K562 (cell line): ENCODE measurements at regions not wholly inside any gene's neighbourhood (a gene's known extent, or its start where the extent isn't known, plus 50 kb on each side); places are given as distances from the start of the nearest gene placed in this dataset.

Experiments
- ATAC-seq: fragments of 200-7000 bp; cut with Tn5 transposase; 3 replicates; pipeline ENCODE4 v1.9.1; 2020; ENCODE audit warnings: moderate library complexity
- BruUV-seq: library from RNA; stranded (reverse); fragments of 400-500 nt; replicated peaks from 2 replicates; lab custom pipeline; 2021; lab: Mats Ljungman, UMichigan
- CTCF ChIA-PET: fragments of 300-600 bp; formaldehyde crosslinking; extraction: SDS; loops from one replicate; lab custom pipeline; 2021; ENCODE audit warnings: low intra/inter-chr PET ratio; lab: Yijun Ruan, JAX
- POLR2A ChIA-PET: fragments of 300-600, 350-650 bp; sonication (Branson Sonifier 250); formaldehyde crosslinking; extraction: SDS; loops from one replicate; lab custom pipeline; 2021; ENCODE audit warnings: antibody characterized with exemption, inconsistent platforms; lab: Yijun Ruan, JAX
- DNase-seq, 4 experiments: peaks; one replicate each; pipeline versions ENCODE4 v3.0.0 to v3.0.0-alpha.2; 2011 to 2018; ENCODE audit warnings: low spot score in 3 of 4, mixed read lengths in 3 of 4; ENCODE audit errors: extremely low read depth in 1 of 4
- FAIRE-seq: peaks from 2 replicates; lab custom pipeline; 2011; peaks lifted over from hg19 to GRCh38; lab: Jason Lieb, UNC
- H2AFZ ChIP-seq: 2 replicates; pipeline ENCODE4 v1.6.0; 2011; ENCODE audit warnings: low read depth, low read length, control low read depth, inconsistent platforms
- H3K27ac ChIP-seq: fragments of 200-600 bp; 3 replicates; pipeline ENCODE4 v1.8.0; 2011; ENCODE audit warnings: low read depth, mild to moderate bottlenecking, control low read depth, inconsistent platforms, low read length, moderate library complexity, mixed read lengths; ENCODE audit errors: extremely low read depth
- H3K27me3 ChIP-seq, 2 experiments: fragments of 300-600 bp in 1 of 2; 2 replicates in 1 of 2; 3 replicates in 1 of 2; pipeline versions ENCODE4 v1.6.0 to v1.8.0; 2011; ENCODE audit warnings: inconsistent platforms in 2 of 2, low read length in 2 of 2, mild to moderate bottlenecking in 1 of 2, mixed read lengths in 1 of 2, moderate library complexity in 1 of 2; ENCODE audit not compliant: control insufficient read depth in 2 of 2, insufficient read depth in 2 of 2
- H3K36me3 ChIP-seq: fragments of 300-600 bp; 3 replicates; pipeline ENCODE4 v1.8.0; 2011; ENCODE audit warnings: mild to moderate bottlenecking, low read length, inconsistent platforms; ENCODE audit not compliant: control insufficient read depth, insufficient read depth
- H3K4me1 ChIP-seq, 2 experiments: fragments of 200-600 bp in 1 of 2; replicated peaks in 1 of 2; 2 replicates in 1 of 2; 3 replicates in 1 of 2; pipeline versions ENCODE4 v1.5.1 to v1.8.0; 2011; ENCODE audit warnings: inconsistent platforms in 2 of 2, low read length in 2 of 2, mild to moderate bottlenecking in 1 of 2, mixed read lengths in 1 of 2, moderate library complexity in 1 of 2; ENCODE audit not compliant: control insufficient read depth in 2 of 2, insufficient read depth in 2 of 2
- H3K4me2 ChIP-seq: 2 replicates; pipeline ENCODE4 v1.6.1; 2011; ENCODE audit warnings: low read length, control low read depth, inconsistent platforms, mixed read lengths; ENCODE audit not compliant: insufficient read depth
- H3K4me3 ChIP-seq: fragments of 200-600 bp; sonication (generic), shearing (Covaris generic); 2 replicates; pipeline ENCODE4 v1.5.1; 2016; ENCODE audit warnings: control low read depth, inconsistent platforms
- H3K79me2 ChIP-seq: fragments of 200-600 bp; 3 replicates; pipeline ENCODE4 v1.8.0; 2011; ENCODE audit warnings: low read length, inconsistent platforms; ENCODE audit not compliant: control insufficient read depth, insufficient read depth
- H3K9ac ChIP-seq, 2 experiments: 2 replicates each; pipeline versions ENCODE4 v1.6.0 to v1.6.1; 2011; ENCODE audit warnings: low read depth in 2 of 2, low read length in 2 of 2, control low read depth in 1 of 2, inconsistent platforms in 1 of 2, mild to moderate bottlenecking in 1 of 2, mixed read lengths in 1 of 2; ENCODE audit not compliant: insufficient read depth in 1 of 2
- H3K9me1 ChIP-seq: one replicate; pipeline ENCODE4 v1.6.0; 2011; ENCODE audit warnings: inconsistent platforms, mild to moderate bottlenecking, low read length, moderate library complexity; ENCODE audit not compliant: control insufficient read depth, insufficient read depth
- H3K9me3 ChIP-seq: replicated peaks from 2 replicates; pipeline ENCODE4 v1.5.1; 2011; ENCODE audit warnings: low read depth, low read length, inconsistent platforms; ENCODE audit not compliant: control insufficient read depth, insufficient read depth
- H4K20me1 ChIP-seq: replicated peaks from 2 replicates; pipeline ENCODE4 v1.6.1; 2011; ENCODE audit warnings: low read length, inconsistent platforms, mixed read lengths; ENCODE audit not compliant: control insufficient read depth, insufficient read depth
- BMI1 ChIP-seq: fragments of 150-350 bp; IDR thresholded peaks from 2 replicates; pipeline ENCODE4 v1.6.1; 2014; ENCODE audit warnings: low read length
- JUND ChIP-seq, 2 experiments: IDR thresholded peaks; 2 replicates in 1 of 2; 3 replicates in 1 of 2; pipeline ENCODE4 v1.6.1; 2011; ENCODE audit warnings: borderline replicate concordance in 2 of 2, low read depth in 2 of 2, low read length in 2 of 2, improper control_type of control experiment in 1 of 2, missing biosample characterization in 1 of 2, missing genetic modification characterization in 1 of 2, missing genetic modification reagents in 1 of 2
- SMARCE1 ChIP-seq: fragments of 450-650 bp; IDR thresholded peaks from 2 replicates; pipeline ENCODE4 v1.7.1; 2016; ENCODE audit warnings: mild to moderate bottlenecking
- ZC3H4 ChIP-seq: sonication (generic); formaldehyde crosslinking; IDR thresholded peaks from 2 replicates; pipeline ENCODE4 v1.9.0; 2021; ENCODE audit warnings: missing genetic modification reagents, borderline replicate concordance
- ZNF347 ChIP-seq: fragments of 450-650 bp; formaldehyde crosslinking; IDR thresholded peaks from 2 replicates; pipeline ENCODE4 v1.4.0; 2020; ENCODE audit warnings: low read depth, mild to moderate bottlenecking, moderate library complexity
- ZNF431 ChIP-seq: sonication (generic); formaldehyde crosslinking; IDR thresholded peaks from 2 replicates; pipeline ENCODE4 v1.8.0; 2022; ENCODE audit warnings: mild to moderate bottlenecking, missing genetic modification reagents
- in situ Hi-C: fragments of 300-500 bp; cut with MboI; formaldehyde crosslinking; loops from 4 replicates; pipeline ENCODE4 v1.15.0; 2018; ENCODE audit warnings: inconsistent platforms, mixed read lengths
- intact Hi-C: fragments of 100-400 bp; cut with micrococcal nuclease; formaldehyde crosslinking; loops from 2 replicates; pipeline ENCODE4 v1.14.2; 2022

DNA sequence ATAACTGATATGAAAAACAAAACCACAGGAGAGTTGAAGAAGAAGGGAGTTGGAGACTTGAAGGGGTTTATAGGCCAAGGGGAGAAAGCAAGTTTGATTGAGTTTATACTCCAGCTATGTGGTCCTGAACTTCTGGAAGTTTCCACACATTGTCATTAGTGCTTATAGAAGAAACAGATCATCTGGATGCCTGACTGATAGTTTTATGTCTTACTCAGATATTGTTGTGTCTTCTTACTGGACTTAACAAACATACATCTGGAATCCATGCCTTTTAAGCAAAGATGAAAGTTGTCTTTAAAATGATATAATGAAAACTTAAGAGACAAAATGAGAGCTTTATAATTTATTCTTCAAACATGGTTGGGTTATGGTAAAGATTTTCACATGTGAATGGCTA lies 101.3 kb upstream of the FZD8 start:
- Histone ChIP-seq H3K9me1 (no peaks in the 10 kb centered on the region), H3K4me3 (no peak overlapping the region), H3K9me3 (no peaks in the 10 kb centered on the region), H3K27ac (no peak overlapping the region), H3K79me2 (no peaks in the 10 kb centered on the region), H3K4me2 (no peak overlapping the region), H3K4me1 (no peaks in the 10 kb centered on the region), H4K20me1 (no peaks in the 10 kb centered on the region), H3K9ac (no peak overlapping the region), H3K36me3 (no peaks in the 10 kb centered on the region), H2AFZ (no peak overlapping the region), H3K27me3 (no peaks in the 10 kb centered on the region)
- BruUV-seq = no TSS peak
- CTCF ChIA-PET = no interaction called here
- TF ChIP-seq JUND (IDR thresholded peaks at IDR 0.05; ENCODE audit: borderline replicate concordance, low read depth, low read length) (no peak), JUND (tag; IDR thresholded peaks at IDR 0.05; ENCODE audit: borderline replicate concordance, low read depth, low read length) (no peak)
- DNase-seq (no peak), FAIRE-seq (no peak), ATAC-seq (no peak)
- intact Hi-C loops (no loop called here), in situ Hi-C loops (no loop called here)
- POLR2A ChIA-PET = interaction anchor here (1.1 kb wide), 1 partner anchor 12 kb away, joined by 3 read pairs; no protein-coding TSS in a partner anchor

DNA sequence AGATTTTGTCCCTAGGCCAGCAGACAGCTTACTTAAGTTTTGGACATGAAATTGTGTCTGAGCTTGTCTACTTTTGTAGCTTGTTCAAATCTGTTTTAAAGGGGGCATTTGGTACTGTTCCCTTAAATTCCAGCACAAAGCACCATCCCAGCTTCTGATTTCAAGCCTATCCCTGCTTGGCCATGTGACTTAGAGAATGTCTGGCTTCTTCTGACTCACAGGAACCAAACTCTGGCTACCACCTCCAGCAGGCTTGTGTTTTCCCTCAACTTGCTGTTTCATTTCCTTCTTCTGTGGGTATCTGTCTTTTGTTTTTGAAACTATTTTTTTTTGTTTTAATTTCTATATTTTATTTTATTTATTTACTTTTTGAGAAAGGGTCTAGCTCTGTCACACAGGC lies 97.9 kb upstream of the FZD8 start:
- Histone ChIP-seq H3K4me2 (no peak overlapping the region), H2AFZ (no peak overlapping the region), H3K9me3 (no peaks in the 10 kb centered on the region), H3K9ac (no peak overlapping the region), H3K9me1 (no peaks in the 10 kb centered on the region), H3K4me3 (no peak overlapping the region), H3K27me3 (no peaks in the 10 kb centered on the region), H3K36me3 (no peaks in the 10 kb centered on the region), H3K27ac (no peak overlapping the region), H4K20me1 (no peaks in the 10 kb centered on the region), H3K79me2 (no peaks in the 10 kb centered on the region), H3K4me1 (no peaks in the 10 kb centered on the region)
- ATAC-seq (no peak), DNase-seq (no peak), FAIRE-seq (no peak)
- BruUV-seq = no TSS peak
- TF ChIP-seq ZNF347 (CRISPR knock-in tag) (no peak), ZC3H4 (CRISPR knock-in tag) (no peak), BMI1 (no peak), SMARCE1 (no peak), ZNF431 (CRISPR knock-in tag) (no peak)
- intact Hi-C loops = no loop called here
- POLR2A ChIA-PET = no interaction called here
- in situ Hi-C loops = no loop called here
- CTCF ChIA-PET = no interaction called here
